ENCODE measurements at regions not wholly inside any gene's neighbourhood (a gene's known extent, or its start where the extent isn't known, plus 50 kb on each side); places are given as distances from the start of the nearest gene placed in this dataset.

GRCh38 chr1:99131546-99131945 is 126.9 kb upstream of the PLPPR5 start:
- H3K4me3 ChIP-seq (ENCODE audit: low read length) = no peak overlapping the region
- TF ChIP-seq CTCF (IDR thresholded peaks at IDR 0.05; ENCODE audit: insufficient read depth, low read depth, low read length, missing control alignments) = no peak
- DNase-seq (ENCODE audit: low read depth) = no peak

GRCh38 chr1:99133756-99134500 is 129.3 kb upstream of the PLPPR5 start:
- DNase-seq (ENCODE audit: low read depth) = no peak
- no peak overlapping the region for H3K4me3 ChIP-seq (ENCODE audit: low read length)
- TF ChIP-seq CTCF (IDR thresholded peaks at IDR 0.05; ENCODE audit: insufficient read depth, low read depth, low read length, missing control alignments) = no peak

GRCh38 chr1:99137554-99138206 is 126.6 kb upstream of the PLPPR4 start:
- TF ChIP-seq CTCF (IDR thresholded peaks at IDR 0.05; ENCODE audit: insufficient read depth, low read depth, low read length, missing control alignments) = no peak
- H3K4me3 ChIP-seq (ENCODE audit: low read length) = no peak overlapping the region
- no peak for DNase-seq (ENCODE audit: low read depth)

- no peak overlapping the region for H3K4me3 ChIP-seq (ENCODE audit: low read length)
- DNase-seq (ENCODE audit: low read depth) = no peak
- TF ChIP-seq CTCF (IDR thresholded peaks at IDR 0.05; ENCODE audit: insufficient read depth, low read depth, low read length, missing control alignments) = no peak
Observed at GRCh38 chr1:99139876-99140275, 124.4 kb upstream of the PLPPR4 start.

GRCh38 chr1:99146129-99146848 is 118.0 kb upstream of the PLPPR4 start:
- no peak overlapping the region for H3K4me3 ChIP-seq (ENCODE audit: low read length)
- DNase-seq (ENCODE audit: low read depth) = no peak
- no peak for TF ChIP-seq CTCF (IDR thresholded peaks at IDR 0.05; ENCODE audit: insufficient read depth, low read depth, low read length, missing control alignments)

GRCh38 chr1:99149952-99150351 is 114.3 kb upstream of the PLPPR4 start:
- no peak for DNase-seq (ENCODE audit: low read depth)
- H3K4me3 ChIP-seq (ENCODE audit: low read length) = no peak overlapping the region
- no peak for TF ChIP-seq CTCF (IDR thresholded peaks at IDR 0.05; ENCODE audit: insufficient read depth, low read depth, low read length, missing control alignments)
